Liver (tissue), 3 donors: ENCODE measurements at regions not wholly inside any gene's neighbourhood (a gene's known extent, or its start where the extent isn't known, plus 50 kb on each side); places are given as distances from the start of the nearest gene placed in this dataset.

Experiments
- CTCF ChIP-seq: fragments of 150-350 bp; IDR thresholded peaks from 2 replicates; pipeline ENCODE4 v1.5.1; 2017; ENCODE audit warnings: improper control_type of control experiment, low read depth, low read length; ENCODE audit not compliant: missing input control
- RAD21 ChIP-seq, 2 donors: IDR thresholded peaks; 2 replicates each; pipeline ENCODE4 v1.6.1; 2016; ENCODE audit warnings: antibody characterized with exemption in 2 of 2, mild to moderate bottlenecking in 2 of 2
- YY1 ChIP-seq: IDR thresholded peaks from 2 replicates; pipeline ENCODE4 v1.6.1; 2016; ENCODE audit warnings: antibody characterized with exemption, mild to moderate bottlenecking
- TF ChIP-seq, protein P1 (sequence below): IDR thresholded peaks from 2 replicates; pipeline ENCODE4 v1.6.1; 2016; ENCODE audit warnings: antibody characterized with exemption
- donor health status: healthy.
- donor health status: healthy.

GRCh38 chr9:29039258-29039657 lies 1466.0 kb upstream of the C9orf72 start:
- no peak for TF ChIP-seq CTCF
- TF ChIP-seq YY1 = no peak
- TF ChIP-seq, protein P1, sequence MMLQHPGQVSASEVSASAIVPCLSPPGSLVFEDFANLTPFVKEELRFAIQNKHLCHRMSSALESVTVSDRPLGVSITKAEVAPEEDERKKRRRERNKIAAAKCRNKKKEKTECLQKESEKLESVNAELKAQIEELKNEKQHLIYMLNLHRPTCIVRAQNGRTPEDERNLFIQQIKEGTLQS = no peak
- no peak for TF ChIP-seq RAD21 (IDR thresholded peaks at IDR 0.05)
